MM.1S (cell line): ENCODE measurements at regions not wholly inside any gene's neighbourhood (a gene's known extent, or its start where the extent isn't known, plus 50 kb on each side); places are given as distances from the start of the nearest gene placed in this dataset.

Experiments
- CTCF ChIP-seq: fragments of 300-600 bp; sonication (generic); IDR thresholded peaks from 2 replicates; pipeline ENCODE4 v1.5.1; 2016; ENCODE audit warnings: antibody characterized with exemption, low read length, mixed read lengths
- EZH2 ChIP-seq: fragments of 300-600 bp; sonication (generic); optimal IDR thresholded peaks from 2 replicates; pipeline ENCODE3; 2017; ENCODE audit warnings: low read depth, mild to moderate bottlenecking, antibody characterized with exemption, low read length, mixed read lengths

- no peak for TF ChIP-seq CTCF
- no peak for TF ChIP-seq EZH2
Observed at GRCh38 chr1:224866940-224867339, 62.5 kb upstream of the DNAH14 start.
